Left lung (tissue), 4 donors: ENCODE measurements at regions not wholly inside any gene's neighbourhood (a gene's known extent, or its start where the extent isn't known, plus 50 kb on each side); places are given as distances from the start of the nearest gene placed in this dataset.
A peak's percentile ranks its signal among the peaks of the same experiment; 100 is the strongest.
"Not testable (repeated sequence)": the region's sequence is repeated elsewhere in the genome, so short reads cannot be mapped to it uniquely, and the experiment has no call there.

ENCODE experiments used
- ATAC-seq: fragments of 200-7000 bp; cut with Tn5 transposase; one replicate; pipeline ENCODE4 v1.9.1; 2020; ENCODE audit warnings: moderate library complexity
- DNase-seq, 4 donors: peaks; one replicate each; pipeline ENCODE4 v3.0.0-alpha.2; 2013 to 2020
- H3K27ac ChIP-seq, 2 donors: fragments of 200-600 bp; sonication (generic) in 1 of 2; one replicate each; pipeline versions ENCODE4 v1.5.0 to v1.8.0; 2020 to 2021
- H3K27me3 ChIP-seq, 2 donors: fragments of 200-600 bp; sonication (generic) in 1 of 2; one replicate each; pipeline versions ENCODE4 v1.5.0 to v1.8.0; 2020 to 2021
- H3K36me3 ChIP-seq, 2 donors: fragments of 200-600 bp; sonication (generic) in 1 of 2; one replicate each; pipeline versions ENCODE4 v1.5.0 to v1.8.0; 2020 to 2021
- H3K4me1 ChIP-seq, 2 donors: fragments of 200-600 bp; one replicate each; pipeline ENCODE4 v1.8.0; 2021
- H3K4me3 ChIP-seq, 2 donors: fragments of 200-600 bp; sonication (generic) in 1 of 2; one replicate each; pipeline versions ENCODE4 v1.5.0 to v1.8.0; 2020 to 2021; ENCODE audit warnings: mild to moderate bottlenecking in 1 of 2
- H3K9me3 ChIP-seq, 2 donors: fragments of 200-600 bp; sonication (generic) in 1 of 2; one replicate each; pipeline versions ENCODE4 v1.5.0 to v1.8.0; 2020 to 2021
- intact Hi-C, 2 donors: fragments of 100-400 bp; cut with DNase I; formaldehyde crosslinking; loops; one replicate each; pipeline versions ENCODE4 v1.11.2 to v1.14.2; 2022
- TF ChIP-seq, protein P1 (sequence below), 2 donors: fragments of 200-600 bp; sonication (generic) in 1 of 2; IDR thresholded peaks; one replicate each; pipeline versions ENCODE4 v1.5.0 to v1.8.0; 2021; ENCODE audit warnings: antibody characterized with exemption in 2 of 2
- donor health status: DM: no; HTN: yes; CAD: no.
- donor health status: DM: no; HTN: no; CAD: no.

DNA sequence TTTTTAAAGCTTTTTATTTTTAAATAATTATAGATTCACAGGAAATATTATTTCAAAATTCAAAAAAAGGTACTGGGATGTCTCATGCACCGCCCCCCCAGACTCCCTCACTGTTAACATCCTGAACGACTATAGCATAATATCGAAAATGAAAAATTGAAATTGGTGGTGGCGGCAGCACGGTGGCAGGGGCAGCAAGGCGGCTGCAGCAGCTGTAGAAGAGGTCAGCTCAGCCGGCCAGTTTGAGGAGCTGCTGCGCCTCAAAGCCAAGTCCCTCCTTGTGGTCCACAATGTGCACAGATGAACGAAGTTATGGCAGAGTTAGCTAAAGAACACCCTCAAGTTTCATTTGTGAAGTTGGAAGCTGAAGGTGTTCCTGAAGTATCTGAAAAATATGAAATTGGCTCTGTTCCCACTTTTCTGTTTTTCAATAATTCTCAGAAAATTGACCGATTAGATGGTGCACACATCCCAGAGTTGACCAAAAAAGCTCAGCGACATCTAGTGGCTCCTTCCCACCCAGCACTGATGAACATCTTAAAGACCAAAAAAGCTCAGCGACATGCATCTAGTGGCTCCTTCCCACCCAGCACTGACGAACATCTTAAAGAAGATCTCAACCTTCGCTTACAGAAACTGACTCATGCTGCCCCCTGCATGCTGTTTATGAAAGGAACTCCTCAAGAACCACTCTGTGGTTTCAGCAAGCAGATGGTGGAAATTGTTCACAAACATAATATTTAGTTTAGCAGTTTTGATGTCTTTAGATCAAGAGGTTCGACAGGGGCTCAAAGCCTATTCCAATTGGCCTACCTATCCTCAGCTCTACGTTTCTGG, 100.8 kb downstream of the FAM217A start:
- Histone ChIP-seq H3K36me3 (no peaks in the 10 kb centered on the region), H3K4me1 (no peaks in the 10 kb centered on the region), H3K9me3 (no peaks in the 10 kb centered on the region), H3K4me3 (no peak overlapping the region), H3K27ac (no peak overlapping the region), H3K27me3 (no peaks in the 10 kb centered on the region)
- TF ChIP-seq, protein P1, sequence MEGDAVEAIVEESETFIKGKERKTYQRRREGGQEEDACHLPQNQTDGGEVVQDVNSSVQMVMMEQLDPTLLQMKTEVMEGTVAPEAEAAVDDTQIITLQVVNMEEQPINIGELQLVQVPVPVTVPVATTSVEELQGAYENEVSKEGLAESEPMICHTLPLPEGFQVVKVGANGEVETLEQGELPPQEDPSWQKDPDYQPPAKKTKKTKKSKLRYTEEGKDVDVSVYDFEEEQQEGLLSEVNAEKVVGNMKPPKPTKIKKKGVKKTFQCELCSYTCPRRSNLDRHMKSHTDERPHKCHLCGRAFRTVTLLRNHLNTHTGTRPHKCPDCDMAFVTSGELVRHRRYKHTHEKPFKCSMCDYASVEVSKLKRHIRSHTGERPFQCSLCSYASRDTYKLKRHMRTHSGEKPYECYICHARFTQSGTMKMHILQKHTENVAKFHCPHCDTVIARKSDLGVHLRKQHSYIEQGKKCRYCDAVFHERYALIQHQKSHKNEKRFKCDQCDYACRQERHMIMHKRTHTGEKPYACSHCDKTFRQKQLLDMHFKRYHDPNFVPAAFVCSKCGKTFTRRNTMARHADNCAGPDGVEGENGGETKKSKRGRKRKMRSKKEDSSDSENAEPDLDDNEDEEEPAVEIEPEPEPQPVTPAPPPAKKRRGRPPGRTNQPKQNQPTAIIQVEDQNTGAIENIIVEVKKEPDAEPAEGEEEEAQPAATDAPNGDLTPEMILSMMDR (IDR thresholded peaks at IDR 0.05), result peak; percentile 49 to 50
- peak; percentile 89 for ATAC-seq
- peak in 1 of 4 donors; percentile 65 for DNase-seq
- intact Hi-C loops, result no loop called here

DNA sequence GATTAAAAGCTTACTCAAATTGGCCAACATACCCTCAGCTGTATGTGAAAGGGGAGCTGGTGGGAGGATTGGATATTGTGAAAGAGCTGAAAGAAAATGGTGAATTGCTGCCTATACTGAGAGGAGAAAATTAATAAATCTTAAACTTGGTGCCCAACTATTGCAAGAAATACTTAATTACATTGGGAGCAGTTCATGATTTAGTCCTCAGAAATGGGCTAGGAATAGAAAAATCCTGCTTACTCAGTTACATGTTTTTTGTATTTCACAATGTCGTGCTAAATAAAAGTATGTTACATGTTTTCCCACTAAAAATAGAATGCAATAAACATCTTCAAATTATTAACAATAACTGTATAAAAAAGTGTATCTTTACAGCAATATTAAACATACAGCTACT, 100.0 kb downstream of the FAM217A start:
- intact Hi-C loops, H3K27me3 ChIP-seq, ATAC-seq, H3K27ac ChIP-seq, H3K4me1 ChIP-seq, H3K9me3 ChIP-seq, H3K4me3 ChIP-seq, H3K36me3 ChIP-seq, DNase-seq: not testable (repeated sequence)

DNA sequence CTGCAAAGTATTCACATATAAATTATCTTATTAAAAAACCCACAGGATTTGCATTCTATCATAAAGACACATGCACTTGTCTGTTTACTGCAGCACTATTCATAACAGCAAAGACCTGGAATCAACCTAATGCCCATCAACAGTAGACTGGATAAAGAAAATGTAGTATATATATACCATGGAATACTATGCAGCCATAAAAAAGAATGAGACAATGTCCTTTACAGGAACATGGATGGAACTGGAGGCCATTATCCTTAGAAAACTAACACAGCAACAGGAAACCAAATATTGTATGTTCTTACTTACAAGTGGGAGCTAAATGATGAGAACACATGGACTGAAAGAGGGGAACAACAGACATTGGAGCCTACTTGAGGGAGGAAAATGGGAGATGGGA, 97.0 kb downstream of the FAM217A start:
- intact Hi-C loops, result no loop called here
- no peak overlapping the region for H3K27ac ChIP-seq
- ATAC-seq (no peak), DNase-seq (no peak)
- H3K27me3 ChIP-seq, result no peaks in the 10 kb centered on the region
- peaks cover 0 to 4% of the 10 kb centered on the region in 2 donors for H3K4me1 ChIP-seq
- no peaks in the 10 kb centered on the region for H3K9me3 ChIP-seq
- no peak overlapping the region for H3K4me3 ChIP-seq
- no peaks in the 10 kb centered on the region for H3K36me3 ChIP-seq
- TF ChIP-seq, protein P1 (IDR thresholded peaks at IDR 0.05), result no peak

DNA sequence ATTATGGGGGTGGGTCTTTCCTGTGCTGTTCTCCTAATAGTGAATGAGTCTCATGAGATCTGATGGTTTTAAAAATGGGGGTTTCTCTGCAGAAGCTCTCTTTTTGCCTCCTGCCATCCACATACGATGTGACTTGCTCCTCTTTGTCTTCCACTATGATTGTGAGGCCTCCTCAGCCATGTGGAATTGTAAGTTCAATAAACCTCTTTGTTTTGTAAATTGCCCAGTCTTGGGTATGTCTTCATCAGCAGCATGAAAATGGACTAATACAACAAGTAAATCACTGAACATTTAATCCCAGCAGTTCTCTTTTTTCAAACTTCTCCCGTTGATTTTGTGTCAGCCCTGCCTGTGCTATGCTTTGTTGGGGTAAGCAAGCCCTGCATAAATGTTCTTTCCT, 95.2 kb downstream of the FAM217A start:
- no peaks in the 10 kb centered on the region for H3K27me3 ChIP-seq
- H3K4me1 ChIP-seq, result peaks cover 0 to 7% of the 10 kb centered on the region in 2 donors
- no peaks in the 10 kb centered on the region for H3K36me3 ChIP-seq
- no peak for DNase-seq
- H3K27ac ChIP-seq, result no peak overlapping the region
- intact Hi-C loops, result no loop called here
- no peak for ATAC-seq
- no peaks in the 10 kb centered on the region for H3K9me3 ChIP-seq
- H3K4me3 ChIP-seq, result no peak overlapping the region
- TF ChIP-seq, protein P1 (IDR thresholded peaks at IDR 0.05), result no peak

DNA sequence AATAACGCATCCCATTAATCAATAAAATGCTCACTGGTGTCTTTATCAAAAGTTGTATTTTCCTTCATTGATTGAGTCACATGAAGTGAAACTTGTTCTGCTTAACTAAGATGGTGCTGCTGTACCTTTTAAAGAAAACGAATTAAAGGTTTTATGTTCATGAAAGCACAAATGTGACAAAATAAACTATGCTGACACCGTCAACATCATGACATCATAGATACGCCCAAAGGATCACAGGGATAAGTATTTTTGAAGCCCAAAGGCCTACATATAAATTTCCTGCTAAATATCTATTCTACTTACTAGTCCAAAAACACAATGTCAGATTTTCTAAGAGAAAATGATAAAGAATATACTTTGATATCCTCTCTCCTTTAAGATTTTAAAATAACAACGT, 94.4 kb downstream of the FAM217A start:
- Histone ChIP-seq H3K9me3 (no peaks in the 10 kb centered on the region), H3K4me1 (peaks cover 0 to 7% of the 10 kb centered on the region in 2 donors), H3K36me3 (no peaks in the 10 kb centered on the region), H3K27ac (no peak overlapping the region), H3K4me3 (no peak overlapping the region), H3K27me3 (no peaks in the 10 kb centered on the region)
- ATAC-seq (no peak), DNase-seq (no peak)
- intact Hi-C loops, result no loop called here
- TF ChIP-seq, protein P1 (IDR thresholded peaks at IDR 0.05), result no peak

DNA sequence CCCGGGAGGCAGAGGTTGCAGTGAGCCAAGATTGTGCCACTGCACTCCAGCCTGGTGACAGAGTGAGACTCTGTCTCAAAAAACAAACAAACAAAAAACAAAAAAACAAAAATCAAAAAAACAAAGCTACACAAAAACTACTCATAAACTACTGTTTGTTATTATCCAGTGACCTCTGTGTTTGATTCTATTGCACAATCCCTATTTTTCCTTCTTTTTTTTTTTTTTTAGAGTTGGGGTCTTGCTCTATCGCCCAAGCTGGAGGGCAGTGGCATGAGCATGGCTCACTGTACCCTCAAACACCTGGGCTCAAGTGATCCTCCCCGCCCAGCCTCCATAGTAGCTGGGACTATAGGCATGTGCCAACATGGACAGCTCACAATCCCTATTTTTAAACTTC, 92.7 kb downstream of the FAM217A start:
- intact Hi-C loops, result no loop called here
- peaks cover 4 to 17% of the 10 kb centered on the region in 2 donors for H3K4me1 ChIP-seq
- H3K27ac ChIP-seq, result no peak overlapping the region
- H3K9me3 ChIP-seq, result no peaks in the 10 kb centered on the region
- H3K27me3 ChIP-seq, result no peaks in the 10 kb centered on the region
- DNase-seq (no peak), ATAC-seq (no peak)
- no peak overlapping the region for H3K4me3 ChIP-seq
- no peaks in the 10 kb centered on the region for H3K36me3 ChIP-seq
- TF ChIP-seq, protein P1 (IDR thresholded peaks at IDR 0.05), result no peak
